ENCODE measurements at regions not wholly inside any gene's neighbourhood (a gene's known extent, or its start where the extent isn't known, plus 50 kb on each side); places are given as distances from the start of the nearest gene placed in this dataset.

Small RNA genes in the stretch of these regions (small RNA-seq; reads per million reads assigned to genes)
- gene AL133173.2: 0 reads per million in 3 donors
